NCI-H526 (cell line): ENCODE measurements at regions not wholly inside any gene's neighbourhood (a gene's known extent, or its start where the extent isn't known, plus 50 kb on each side); places are given as distances from the start of the nearest gene placed in this dataset.
"Not testable (repeated sequence)": the region's sequence is repeated elsewhere in the genome, so short reads cannot be mapped to it uniquely, and the experiment has no call there.

Experiments
- DNase-seq, 2 experiments: peaks; one replicate each; lab custom pipeline; 2025; lab: John Stamatoyannopoulos, UW

DNA sequence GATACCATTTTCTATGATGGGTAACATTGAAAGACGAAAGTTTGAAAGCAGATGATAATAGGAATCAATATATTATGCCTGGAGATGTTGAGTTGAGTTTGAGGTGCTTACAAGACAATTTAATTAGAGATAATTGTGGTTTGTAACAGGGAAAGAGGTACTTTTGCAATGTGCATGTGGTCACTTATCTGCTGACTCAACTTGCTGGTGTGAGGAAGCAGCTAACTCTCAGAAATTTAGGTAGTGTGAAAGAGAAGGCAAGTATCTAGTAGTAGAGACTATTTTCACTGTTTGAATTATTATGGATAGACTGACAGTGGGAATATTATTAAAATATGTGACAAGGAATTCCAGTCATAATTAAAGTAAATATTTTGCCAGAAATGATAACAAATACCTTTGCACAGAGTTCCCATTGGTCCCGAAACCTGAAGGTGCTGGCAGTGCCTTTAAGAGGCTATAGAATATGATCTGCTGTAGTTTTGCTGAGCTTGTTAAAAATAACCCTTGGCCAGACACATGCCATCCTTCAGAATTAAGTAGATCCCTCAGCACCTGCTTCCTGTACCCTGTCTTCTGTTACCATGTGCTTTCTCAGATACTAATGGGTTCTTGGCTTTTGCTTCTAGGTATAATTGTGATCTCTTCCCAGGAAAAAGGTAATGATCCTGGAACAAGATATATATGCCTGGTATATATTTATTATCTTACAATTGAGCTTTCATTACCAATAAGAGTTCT, 315.9 kb downstream of the BCHE start:
- no peak for DNase-seq

DNA sequence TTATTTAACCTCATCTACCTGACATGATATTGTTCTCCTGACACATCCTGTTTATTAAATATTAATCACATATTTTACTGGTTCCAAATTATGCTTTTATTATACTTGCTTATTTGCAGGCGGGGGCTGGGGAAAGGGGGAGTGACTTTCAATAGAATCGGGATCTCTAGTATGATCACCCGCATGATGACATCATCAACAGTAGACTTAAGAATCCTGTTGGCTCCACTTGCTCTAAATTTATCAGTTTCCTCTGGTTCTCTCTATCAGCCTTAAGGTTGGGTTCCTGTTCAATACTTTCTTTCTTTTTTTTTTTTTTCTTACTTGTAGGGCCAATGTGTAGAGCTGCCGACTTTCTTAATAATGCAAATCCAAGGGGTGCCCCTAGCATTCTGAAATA, 317.5 kb downstream of the BCHE start:
- DNase-seq, result no peak

DNA sequence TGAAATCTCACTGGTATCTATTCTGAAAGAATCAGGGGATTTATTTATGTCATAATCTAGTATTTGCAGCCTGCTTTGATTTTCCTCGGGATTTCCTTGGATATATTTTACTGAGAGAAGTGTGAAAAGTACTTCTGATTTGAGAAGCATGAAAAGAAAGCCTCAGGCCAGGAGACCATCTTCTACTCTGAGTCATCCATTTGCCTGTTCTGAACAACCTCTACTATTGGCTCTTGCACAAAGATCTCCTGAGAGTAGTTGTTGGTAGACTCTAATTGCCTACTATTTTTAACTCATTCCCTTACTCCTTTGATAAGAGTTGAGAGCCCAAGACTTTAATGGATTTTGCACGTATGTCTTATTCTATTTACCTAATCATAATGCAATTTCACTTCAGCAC, 318.9 kb downstream of the BCHE start:
- no peak for DNase-seq

DNA sequence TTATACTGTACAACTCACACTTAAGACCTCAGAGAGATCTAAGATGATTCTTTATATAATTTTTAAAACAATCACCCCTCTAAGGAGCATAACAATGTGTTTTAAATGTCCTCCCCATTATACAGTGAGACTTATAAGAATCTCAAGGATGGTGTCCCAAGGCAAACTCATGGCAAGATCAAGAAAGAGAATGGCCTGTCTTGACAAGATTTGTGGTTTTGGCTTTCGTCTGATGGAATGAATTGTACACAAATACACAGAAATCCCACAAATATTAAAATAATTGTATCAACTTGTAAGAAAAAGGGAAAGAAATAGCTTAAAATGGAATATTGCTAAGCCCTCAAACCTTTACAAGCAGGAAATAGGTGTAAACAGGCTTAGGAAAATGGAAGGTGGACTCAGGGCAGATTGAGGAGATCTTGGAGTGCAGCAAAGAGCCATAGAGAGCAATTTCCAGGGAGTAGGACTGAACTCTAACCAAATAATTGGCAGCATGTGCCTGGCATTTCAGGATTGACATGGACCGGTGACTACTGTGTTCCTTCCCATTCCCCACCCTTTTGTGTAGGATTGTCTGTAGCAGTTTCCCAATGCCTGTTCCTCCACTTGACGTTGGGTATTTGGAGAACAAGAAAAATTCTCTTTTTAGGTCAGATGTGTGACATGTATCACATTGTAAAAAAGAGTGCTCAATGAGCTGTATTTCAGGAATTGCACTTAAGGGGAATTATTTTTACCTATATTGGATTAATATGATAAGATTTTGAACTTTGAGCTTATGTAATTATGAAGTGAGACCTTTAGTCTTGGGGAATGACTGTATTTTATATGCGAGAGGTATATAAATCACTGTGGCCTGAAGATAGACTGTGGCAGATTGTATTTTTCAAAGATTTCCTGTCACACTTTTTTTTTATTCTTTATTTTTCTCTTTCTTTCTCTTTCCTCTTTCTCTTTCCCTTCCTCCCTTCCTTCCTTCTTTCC, 317.8 kb upstream of the SLITRK3 start:
- no peak for DNase-seq

DNA sequence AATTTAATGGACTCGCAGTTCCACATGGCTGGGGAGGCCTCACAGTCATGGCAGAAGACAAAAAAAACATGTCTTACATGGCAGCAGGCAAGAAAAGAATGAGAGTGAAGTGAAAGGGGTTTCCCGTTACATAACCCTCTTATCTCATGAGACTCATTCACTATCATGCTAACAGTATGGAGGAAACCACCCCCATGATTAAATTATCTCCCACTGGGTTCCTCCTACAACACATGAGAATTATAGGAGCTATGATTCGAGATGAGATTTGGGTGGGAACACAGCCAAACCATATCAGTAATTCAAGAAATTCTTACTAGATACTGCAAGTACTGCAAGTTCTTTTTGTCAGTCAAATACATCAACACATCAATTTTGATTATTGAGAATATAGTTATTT, 311.4 kb upstream of the SLITRK3 start:
- no peak for DNase-seq

DNA sequence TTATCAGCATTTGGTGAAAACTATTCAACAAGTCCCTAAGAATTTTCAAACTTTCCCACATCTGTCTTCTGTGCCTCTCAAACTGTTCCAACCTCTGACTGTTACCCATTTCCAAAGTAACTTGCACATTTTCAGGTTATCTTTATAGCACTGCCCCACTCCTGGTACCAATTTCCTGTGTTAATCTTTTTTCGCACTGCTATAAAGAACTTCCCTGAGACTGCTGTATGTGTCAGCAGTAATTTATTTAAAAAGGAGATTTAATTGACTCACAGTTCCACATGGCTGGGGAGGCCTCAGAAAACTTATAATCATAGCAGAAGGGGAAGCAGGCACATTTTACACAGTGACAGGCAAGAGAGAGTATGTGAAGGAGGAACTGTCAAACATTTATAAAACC, 310.9 kb upstream of the SLITRK3 start:
- DNase-seq, result no peak

DNA sequence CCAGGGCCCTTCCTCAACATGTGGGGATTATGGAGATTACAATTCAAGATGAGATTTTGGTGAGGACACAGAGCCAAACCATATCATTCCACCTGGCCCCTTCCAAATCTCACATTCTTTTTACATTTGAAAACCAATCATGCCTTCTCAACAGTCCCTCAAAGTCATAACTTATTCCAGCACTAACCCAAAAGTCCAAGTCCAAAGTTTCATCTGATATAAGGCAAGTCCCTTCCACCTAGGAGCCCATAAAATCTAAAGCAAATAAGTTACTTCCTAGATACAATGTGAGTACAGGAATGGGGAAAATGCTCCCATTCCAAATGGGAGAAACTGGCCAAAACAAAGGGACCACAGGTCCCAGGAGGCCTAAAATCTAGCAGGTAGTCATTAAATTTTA, 309.5 kb upstream of the SLITRK3 start:
- no peak for DNase-seq

DNA sequence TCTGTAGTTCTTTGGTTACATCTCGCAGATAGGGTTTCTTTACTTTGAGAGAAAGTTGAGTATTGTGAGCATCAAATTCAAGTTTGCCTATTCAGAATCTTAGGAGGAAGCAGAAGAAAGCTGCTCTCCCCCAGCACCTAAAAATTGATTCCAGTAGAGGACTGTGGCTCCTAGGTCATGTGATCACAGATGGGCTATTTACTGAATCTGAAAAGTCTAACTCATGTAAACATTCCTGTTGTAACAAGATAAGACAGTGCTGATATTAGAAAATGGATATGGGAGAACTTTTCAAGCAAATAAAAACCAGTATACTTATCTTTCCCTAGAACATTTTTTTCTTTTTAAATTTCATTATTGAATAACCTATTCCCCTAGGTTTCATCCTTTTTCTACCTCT, 308.4 kb upstream of the SLITRK3 start:
- no peak for DNase-seq

DNA sequence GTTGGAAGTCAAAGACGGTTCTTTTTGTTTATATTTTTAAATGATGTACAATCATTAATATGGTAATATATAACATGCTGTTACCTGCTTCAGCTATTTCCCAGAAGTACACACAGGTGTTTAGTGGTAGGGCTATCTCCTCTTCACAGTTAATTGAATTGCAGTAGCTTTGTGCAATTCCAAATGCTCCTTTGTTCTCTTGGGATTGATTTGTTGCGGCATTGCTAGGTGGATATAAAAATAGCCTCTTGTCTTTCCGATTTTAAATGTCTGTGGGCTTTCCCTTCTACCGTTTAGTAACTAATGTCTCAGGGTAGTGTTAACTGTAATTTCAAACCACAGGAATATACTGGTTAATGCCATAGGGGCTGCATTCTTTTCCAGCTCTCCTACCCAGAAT, 307.6 kb upstream of the SLITRK3 start:
- DNase-seq, result peak in 1 of 2 experiments; percentile 5

DNA sequence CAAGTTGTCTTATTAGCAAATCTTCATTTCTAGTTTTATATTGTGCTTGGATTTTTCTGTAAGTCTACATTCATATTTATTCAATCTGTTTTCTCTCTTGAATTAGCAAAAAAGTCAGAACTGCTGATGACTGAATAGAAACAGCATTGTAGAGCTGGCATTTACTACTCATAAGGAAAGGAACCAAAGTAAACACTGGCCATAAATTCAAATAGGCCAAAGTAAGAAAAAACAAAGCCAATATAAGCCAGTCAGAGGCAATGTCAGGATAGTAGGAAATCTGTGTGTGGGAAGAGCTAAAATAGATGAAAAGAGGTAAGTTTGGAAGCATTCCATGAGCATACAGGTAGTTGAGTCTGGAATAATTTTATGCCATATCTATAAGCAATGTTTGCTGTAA, 307.2 kb upstream of the SLITRK3 start:
- peak in 1 of 2 experiments; percentile 3 for DNase-seq

DNA sequence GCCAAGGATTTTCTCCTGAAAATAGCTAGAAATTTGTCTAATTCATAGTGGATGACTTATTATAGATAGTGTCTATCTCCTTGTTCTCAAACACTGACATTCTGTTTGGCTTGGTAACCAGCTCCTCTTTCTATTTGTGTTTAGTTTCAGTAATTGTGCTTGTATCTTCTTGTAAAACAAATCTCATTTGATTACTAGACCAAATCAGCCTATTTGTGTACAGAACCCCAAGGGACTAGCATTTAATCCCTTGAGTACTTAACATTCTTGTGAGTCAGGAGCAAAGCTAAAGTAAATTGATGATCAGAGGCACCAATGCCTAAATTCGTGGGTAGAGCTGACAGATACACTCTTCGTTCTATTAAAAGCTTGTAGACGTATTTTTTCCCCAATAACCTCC, 306.5 kb upstream of the SLITRK3 start:
- peak; percentile 11 to 44 for DNase-seq

DNA sequence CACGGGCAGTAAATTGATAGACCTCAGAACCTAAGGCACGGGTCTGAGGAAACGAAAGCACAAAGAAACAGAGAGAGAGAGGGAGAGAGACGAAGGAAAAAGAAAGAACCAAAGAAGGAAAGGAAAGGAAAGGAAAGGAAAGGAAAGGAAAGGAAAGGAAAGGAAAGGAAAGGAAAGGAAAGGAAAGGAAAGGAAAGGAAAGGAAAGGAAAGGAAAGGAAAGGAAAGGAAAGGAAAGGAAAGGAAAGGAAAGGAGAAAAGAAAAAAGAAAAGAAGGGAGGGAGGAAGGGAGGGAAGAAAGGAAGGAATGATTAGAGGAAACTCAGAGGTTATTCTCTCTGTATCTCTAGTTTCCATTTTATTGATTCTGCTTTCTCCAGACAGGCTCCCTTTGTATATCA, 302.6 kb upstream of the SLITRK3 start:
- DNase-seq, result not testable (repeated sequence)

DNA sequence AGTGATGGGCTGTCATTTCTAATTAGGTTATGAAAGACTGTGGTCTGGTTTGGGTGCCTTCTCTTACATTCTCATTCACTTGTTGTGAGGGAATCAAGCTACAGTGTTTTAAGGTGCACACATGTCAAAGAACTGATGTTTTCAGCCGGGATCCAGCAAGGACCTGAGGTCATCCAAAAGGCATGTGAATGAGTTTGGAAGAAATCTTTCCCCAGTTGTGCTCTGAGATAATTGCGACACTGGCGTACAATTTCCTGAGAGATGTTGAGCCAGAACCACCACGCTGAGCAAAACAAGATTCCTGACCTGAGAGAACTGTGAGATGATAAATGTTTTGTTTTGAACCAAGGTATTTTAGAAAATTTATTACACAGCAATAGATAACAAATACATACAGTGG, 295.3 kb upstream of the SLITRK3 start:
- no peak for DNase-seq

DNA sequence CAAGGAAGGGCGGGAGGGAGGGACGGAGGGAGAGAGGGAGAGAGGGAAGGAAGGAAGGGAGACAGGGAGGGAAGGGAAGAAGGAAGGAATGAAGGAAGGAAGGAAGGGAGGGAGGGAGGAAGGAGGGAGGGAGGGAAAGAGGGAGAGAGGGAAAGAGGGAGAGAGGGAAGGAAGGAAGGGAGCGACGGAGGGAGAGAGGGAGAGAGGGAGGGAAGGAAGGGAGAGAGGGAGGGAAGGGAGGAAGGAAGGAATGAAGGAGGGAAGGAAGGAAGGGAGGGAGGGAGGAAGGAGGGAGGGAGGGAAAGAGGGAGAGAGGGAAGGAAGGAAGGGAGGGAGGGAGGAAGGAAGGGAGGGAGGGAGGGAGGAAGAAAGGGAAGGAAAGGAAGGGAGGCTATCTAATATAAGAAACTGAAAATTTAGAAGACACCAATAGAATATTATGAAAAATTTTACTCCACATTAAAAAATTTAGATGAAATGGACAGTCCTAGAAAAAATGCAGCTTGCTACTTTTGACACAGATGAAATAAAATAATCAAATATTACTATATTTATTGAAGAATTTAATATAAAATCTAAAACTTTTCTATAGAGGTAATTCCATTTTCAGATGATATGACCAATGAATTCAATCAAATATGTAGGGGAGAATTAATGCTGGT, 280.3 kb upstream of the SLITRK3 start:
- no peak for DNase-seq

DNA sequence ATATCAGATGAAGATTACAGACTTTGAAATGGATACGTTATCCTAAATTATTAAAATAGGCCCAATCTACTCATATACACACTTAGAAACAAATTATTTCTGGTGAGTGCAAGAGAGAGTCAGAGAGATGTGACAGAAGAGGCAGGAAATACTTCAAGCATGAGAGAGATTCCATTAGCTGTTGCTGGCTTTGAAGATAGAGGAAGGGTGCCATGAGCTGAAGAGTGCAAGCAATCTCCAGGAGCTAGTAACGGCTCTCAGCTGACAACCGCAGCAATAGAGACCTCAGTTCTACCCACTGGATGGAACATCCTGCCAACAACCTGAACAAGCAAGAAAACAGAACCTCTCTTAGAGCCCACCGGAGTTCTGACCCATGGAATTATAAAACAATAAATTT, 270.7 kb upstream of the SLITRK3 start:
- no peak for DNase-seq

DNA sequence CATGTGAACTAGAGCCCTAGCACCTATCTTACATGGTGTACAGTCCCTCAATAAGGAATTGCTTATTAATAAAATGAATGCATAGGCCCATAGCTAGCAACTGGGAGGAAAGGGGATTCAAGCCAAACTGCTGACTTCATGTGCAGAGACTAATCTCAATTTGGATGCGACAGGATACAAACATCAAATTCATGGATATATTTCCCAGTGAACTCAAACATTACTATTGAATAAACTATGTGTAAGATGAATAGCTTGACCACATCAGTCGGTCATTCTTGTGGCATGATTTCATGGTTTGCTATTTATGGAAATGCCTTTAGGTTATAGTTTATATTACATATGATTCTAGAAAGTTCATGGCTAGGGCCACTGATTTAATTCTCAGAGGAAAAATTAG, 268.6 kb upstream of the SLITRK3 start:
- no peak for DNase-seq

DNA sequence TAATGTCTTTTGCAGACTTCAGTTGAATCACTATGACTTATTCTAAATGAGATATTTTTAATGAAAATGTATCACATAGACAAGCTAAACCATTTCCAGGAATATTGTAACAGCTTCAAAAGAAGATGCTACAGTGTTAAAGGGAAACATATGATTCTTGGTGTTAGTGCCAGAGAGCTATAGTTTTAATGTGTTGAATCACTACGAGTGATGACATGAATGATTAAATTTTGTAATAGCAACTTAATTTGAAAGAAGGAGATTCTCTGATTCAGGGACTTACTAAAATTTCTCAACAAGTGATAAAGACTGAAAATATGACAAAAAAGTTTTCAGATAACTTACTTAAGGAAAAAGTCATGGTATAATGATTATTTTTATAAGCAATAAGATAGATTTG, 267.3 kb upstream of the SLITRK3 start:
- no peak for DNase-seq

DNA sequence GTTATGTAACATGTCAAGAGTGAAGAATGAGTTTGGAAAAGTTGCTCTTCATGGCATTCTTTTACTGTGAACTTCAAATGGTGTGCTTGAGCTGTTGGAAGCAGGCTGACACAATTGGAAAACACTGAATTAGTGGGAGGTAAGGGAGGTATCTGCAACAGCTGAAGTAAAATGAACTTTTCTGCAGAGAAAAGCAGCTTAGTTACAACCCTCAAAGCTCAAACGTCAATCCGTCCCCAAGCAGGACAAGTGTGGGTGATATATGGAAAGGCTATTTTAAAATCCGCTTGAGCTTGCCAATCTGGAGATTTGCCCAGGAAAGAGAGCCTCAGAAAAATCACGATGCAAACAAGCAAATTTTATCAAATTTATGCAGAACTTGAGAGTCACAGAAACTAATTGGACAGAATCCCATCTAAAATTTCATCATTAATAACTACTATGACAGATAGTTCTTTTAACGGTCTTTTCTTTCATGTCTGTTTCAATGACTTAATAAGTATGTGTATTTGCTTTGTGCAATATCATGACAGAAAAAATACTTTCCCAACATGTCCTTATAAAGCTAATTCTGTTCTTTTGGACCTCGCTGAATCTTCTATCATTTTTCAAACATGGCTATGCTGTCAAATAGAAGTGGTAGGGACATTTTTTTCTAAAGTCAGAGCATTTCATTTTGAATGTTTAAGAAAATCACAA, 266.6 kb upstream of the SLITRK3 start:
- DNase-seq, result no peak

DNA sequence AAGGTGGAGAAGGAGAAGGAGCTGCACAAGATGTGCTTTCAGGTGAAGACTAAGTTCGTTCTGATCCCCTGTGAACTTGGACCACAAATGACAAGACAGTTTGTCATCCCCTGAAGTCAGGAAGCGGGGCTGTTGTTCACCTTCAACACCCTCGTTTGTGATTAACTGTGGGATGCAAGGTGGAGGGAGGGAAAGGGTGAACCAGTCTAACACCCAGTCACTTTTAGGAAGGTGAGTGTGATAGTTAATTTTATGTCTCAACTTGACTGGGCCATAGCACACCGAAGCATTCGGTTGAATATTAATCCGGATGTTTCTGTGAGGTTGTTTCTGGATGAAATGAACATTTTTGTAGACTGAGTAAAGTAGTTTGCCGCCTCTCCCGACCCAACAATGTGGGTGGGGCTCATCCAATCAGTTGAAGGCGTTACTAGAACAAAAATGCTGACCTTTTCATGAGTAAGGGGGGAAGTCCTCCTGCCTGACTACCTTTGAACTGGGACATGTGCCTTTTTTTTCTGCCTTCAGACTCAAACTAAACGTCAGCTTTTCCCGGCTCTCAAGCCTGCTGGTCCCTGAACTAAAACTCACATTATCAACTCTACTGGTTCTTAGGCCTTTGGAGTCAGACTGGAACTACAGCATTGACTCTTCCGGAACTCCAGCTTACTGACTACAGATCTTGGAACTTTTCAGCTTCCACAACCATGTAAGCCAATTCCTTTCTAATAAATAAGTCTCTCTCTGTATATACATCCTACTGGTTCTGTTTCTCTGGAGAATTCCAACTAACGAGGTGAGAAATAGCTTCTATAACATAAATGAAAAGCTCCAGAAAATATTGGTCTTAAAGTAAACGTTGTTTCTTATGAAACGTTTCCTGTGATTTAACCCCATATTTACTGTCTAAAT, 264.0 kb upstream of the SLITRK3 start:
- no peak for DNase-seq

DNA sequence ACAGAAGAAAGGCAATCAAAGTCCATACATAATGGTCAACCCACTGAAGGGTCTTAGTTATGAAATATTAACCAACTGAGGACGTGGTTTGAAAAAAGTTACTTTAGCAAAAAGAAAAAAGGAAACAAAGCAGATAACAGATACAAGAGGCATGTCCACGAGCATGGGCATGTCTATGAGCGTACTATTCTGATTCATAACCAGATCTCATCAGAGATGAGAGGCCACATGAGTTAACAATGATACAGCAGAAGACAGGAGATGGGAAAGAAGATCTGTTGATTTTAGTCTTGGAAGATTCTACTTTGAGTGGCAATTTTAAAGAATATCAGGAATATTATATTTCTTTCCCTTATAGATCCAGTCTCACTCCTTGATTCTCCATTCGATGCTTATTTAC, 262.9 kb upstream of the SLITRK3 start:
- DNase-seq, result no peak

DNA sequence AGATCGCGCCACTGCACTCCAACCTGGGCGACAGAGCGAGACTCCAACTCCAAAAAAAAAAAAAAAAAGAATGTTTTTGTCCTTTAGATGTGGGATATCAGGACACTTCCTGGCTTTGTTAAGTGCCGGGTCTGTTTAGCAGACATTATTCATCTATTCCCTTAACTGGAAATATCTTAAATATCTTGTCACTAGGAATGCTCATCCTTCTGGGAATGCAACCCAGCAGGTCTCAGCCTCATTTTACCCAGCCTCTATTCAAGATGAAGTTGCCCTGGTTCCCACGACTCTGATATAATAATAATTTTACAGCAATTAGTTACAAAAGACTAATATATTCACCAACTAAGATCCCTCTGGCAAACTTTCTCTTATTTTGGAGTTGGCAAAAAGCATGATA, 260.9 kb upstream of the SLITRK3 start:
- DNase-seq, result no peak
